ENCODE measurements at regions not wholly inside any gene's neighbourhood (a gene's known extent, or its start where the extent isn't known, plus 50 kb on each side); places are given as distances from the start of the nearest gene placed in this dataset.

DNA sequence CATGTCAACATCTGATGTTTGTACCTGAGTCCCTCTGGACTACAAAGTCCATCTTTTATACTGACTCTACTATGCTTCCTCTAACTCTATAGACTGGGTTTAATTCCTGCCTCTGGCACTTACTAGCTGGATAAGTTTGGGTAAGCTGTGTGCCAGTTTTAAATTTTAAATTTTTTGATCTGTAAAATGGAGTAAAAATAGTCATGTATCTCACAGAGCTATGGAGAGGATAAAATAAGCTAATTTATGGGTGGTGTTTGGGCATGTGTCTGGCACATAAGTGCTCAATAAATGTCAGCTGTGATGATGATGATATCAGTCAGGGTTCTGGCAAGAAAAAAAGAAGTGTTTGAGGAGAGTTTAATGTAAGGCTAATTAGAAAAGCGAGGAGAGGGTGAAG, 139.2 kb upstream of the C1orf21 start:
- H3K27ac ChIP-seq: no peak overlapping the region
- ATAC-seq (no peak), DNase-seq (no peak)
- peaks cover 0 to 2% of the 10 kb centered on the region in 2 donors for H3K4me1 ChIP-seq
- H3K27me3 ChIP-seq: no peaks in the 10 kb centered on the region
- no peaks in the 10 kb centered on the region for H3K36me3 ChIP-seq
- no peaks in the 10 kb centered on the region for H3K9me3 ChIP-seq
- intact Hi-C loops (cut with DNase I): no loop called here
- H3K4me3 ChIP-seq: no peak overlapping the region
- TF ChIP-seq, protein P1, sequence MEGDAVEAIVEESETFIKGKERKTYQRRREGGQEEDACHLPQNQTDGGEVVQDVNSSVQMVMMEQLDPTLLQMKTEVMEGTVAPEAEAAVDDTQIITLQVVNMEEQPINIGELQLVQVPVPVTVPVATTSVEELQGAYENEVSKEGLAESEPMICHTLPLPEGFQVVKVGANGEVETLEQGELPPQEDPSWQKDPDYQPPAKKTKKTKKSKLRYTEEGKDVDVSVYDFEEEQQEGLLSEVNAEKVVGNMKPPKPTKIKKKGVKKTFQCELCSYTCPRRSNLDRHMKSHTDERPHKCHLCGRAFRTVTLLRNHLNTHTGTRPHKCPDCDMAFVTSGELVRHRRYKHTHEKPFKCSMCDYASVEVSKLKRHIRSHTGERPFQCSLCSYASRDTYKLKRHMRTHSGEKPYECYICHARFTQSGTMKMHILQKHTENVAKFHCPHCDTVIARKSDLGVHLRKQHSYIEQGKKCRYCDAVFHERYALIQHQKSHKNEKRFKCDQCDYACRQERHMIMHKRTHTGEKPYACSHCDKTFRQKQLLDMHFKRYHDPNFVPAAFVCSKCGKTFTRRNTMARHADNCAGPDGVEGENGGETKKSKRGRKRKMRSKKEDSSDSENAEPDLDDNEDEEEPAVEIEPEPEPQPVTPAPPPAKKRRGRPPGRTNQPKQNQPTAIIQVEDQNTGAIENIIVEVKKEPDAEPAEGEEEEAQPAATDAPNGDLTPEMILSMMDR (IDR thresholded peaks at IDR 0.05): no peak

DNA sequence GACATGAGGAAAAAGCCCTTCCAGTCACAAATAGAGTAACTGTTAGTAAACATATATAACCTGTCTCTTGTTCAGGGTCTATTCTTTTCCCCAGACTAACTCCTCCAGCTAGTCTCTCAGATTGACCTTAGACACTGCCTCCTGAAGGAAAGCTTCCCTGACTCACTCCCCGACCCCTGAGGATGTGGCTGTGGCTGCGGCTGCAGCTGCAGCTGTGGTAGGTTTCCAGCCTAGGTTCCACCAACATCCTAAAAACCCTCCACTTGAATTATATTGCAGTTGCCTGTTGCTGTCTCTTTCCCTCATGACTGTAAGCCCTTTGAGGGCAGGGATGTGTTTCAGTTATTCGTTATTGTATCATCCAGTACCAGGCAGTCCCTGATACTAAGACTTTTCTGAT, 132.9 kb upstream of the C1orf21 start:
- ATAC-seq (no peak), DNase-seq (no peak)
- no peak overlapping the region for H3K4me3 ChIP-seq
- TF ChIP-seq, protein P1 (IDR thresholded peaks at IDR 0.05): no peak
- intact Hi-C loops (cut with DNase I): no loop called here
- no peak overlapping the region for H3K27ac ChIP-seq
- H3K27me3 ChIP-seq: no peaks in the 10 kb centered on the region
- H3K4me1 ChIP-seq: no peaks in the 10 kb centered on the region
- H3K36me3 ChIP-seq: no peaks in the 10 kb centered on the region
- no peaks in the 10 kb centered on the region for H3K9me3 ChIP-seq

DNA sequence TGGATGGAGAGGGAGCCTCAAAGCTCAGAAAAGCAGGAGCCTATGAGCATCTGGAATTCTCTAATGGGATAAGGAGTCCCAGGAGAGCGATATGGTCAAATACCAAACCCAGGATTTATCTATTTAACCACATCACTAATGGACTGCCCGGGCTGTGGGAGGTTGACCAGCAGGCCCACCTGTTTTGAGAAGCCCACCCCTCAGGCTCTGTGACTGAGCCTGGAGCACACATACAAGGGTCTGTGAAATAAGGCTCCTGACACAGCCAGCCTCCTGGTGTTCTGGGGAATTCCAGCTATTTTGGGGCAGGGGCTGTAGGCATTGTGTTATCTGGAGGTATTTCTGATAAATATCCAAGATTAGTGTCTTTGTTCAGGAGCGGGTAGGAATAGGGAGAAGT, 132.0 kb upstream of the C1orf21 start:
- H3K27me3 ChIP-seq: no peaks in the 10 kb centered on the region
- TF ChIP-seq, protein P1 (IDR thresholded peaks at IDR 0.05): no peak
- no peaks in the 10 kb centered on the region for H3K9me3 ChIP-seq
- no peaks in the 10 kb centered on the region for H3K36me3 ChIP-seq
- H3K4me3 ChIP-seq: no peak overlapping the region
- no peak overlapping the region for H3K27ac ChIP-seq
- no peak for ATAC-seq
- H3K4me1 ChIP-seq: no peaks in the 10 kb centered on the region
- DNase-seq: no peak
- intact Hi-C loops (cut with DNase I): no loop called here

DNA sequence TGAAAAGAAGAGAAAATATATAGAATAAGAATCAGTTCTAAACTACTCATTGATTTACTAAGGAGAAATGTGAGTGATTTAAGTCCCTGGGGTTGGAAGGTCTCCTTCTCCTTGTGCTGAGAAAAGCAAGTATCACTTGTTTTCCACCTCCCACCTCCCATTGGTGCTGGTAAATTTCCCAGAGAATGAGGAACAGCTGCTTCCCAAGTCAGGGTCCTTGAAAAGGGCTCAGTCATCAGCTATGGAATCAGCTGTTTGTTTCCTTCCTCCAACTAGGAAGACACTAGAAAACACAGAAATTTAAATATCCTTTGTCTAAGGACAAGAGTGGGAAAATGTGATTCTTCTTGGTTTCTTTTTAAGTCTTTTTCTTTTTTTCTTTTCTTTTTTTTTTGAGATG, 131.3 kb upstream of the C1orf21 start:
- Histone ChIP-seq H3K27ac (no peak overlapping the region), H3K4me1 (no peaks in the 10 kb centered on the region), H3K36me3 (no peaks in the 10 kb centered on the region), H3K9me3 (no peaks in the 10 kb centered on the region), H3K27me3 (no peaks in the 10 kb centered on the region), H3K4me3 (no peak overlapping the region)
- intact Hi-C loops (cut with DNase I): no loop called here
- no peak for ATAC-seq
- DNase-seq: no peak
- TF ChIP-seq, protein P1 (IDR thresholded peaks at IDR 0.05): no peak

DNA sequence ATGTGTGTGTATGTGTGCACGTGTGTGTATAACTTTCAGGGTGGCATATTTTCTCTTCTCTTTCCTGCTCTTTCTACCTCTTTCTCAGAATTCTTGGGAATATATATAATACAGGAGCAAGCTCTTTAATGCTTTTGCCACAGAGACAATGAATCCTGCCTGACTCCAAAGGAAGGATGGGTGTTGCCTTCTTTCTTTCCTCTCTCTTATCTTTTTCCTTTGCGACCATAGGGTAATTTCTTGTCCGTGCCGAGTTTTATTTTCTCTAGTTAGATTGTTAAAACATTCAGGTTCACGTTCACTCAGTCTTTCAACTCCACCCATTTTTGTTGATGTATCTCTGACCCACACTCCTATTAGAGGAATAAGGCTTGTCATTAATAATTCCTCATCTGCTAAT, 129.0 kb upstream of the C1orf21 start:
- ATAC-seq (no peak), DNase-seq (no peak)
- TF ChIP-seq, protein P1 (IDR thresholded peaks at IDR 0.05): no peak
- intact Hi-C loops (cut with DNase I): no loop called here
- H3K4me1 ChIP-seq: no peaks in the 10 kb centered on the region
- H3K27me3 ChIP-seq: no peaks in the 10 kb centered on the region
- H3K9me3 ChIP-seq: no peaks in the 10 kb centered on the region
- H3K36me3 ChIP-seq: no peaks in the 10 kb centered on the region
- no peak overlapping the region for H3K27ac ChIP-seq
- no peak overlapping the region for H3K4me3 ChIP-seq

Data from left lung (tissue), 4 donors.